NCI-H2196 (cell line): ENCODE measurements at regions not wholly inside any gene's neighbourhood (a gene's known extent, or its start where the extent isn't known, plus 50 kb on each side); places are given as distances from the start of the nearest gene placed in this dataset.
"Not testable (repeated sequence)": the region's sequence is repeated elsewhere in the genome, so short reads cannot be mapped to it uniquely, and the experiment has no call there.

Source experiments
- DNase-seq: peaks from one replicate; lab custom pipeline; 2025; ENCODE audit not compliant: unreplicated experiment; lab: John Stamatoyannopoulos, UW

GRCh38 chr3:125645616-125646015 is 50.3 kb upstream of the OSBPL11 start:
- DNase-seq: no peak

GRCh38 chr3:125646581-125646980 is 51.3 kb upstream of the OSBPL11 start:
- DNase-seq: no peak

GRCh38 chr3:125647318-125648014 is 52.2 kb upstream of the OSBPL11 start:
- peak; percentile 83 for DNase-seq

GRCh38 chr3:125651244-125651643 is 55.9 kb upstream of the OSBPL11 start:
- DNase-seq: peak; percentile 18

GRCh38 chr3:125652349-125652748 is 57.1 kb upstream of the OSBPL11 start:
- DNase-seq: no peak

- DNase-seq: no peak
These were observed 59.2 kb upstream of the OSBPL11 start for GRCh38 chr3:125654526-125654925.

- no peak for DNase-seq
These were observed 67.4 kb upstream of the OSBPL11 start for GRCh38 chr3:125662675-125663074.

GRCh38 chr3:125670352-125670751 is 75.1 kb upstream of the OSBPL11 start:
- DNase-seq: no peak

GRCh38 chr3:125670945-125671344 is 75.6 kb upstream of the OSBPL11 start:
- DNase-seq: no peak

- DNase-seq: no peak
These were observed 76.4 kb upstream of the OSBPL11 start for GRCh38 chr3:125671461-125672243.

- no peak for DNase-seq
These were observed 80.5 kb upstream of the OSBPL11 start for GRCh38 chr3:125675791-125676190.

GRCh38 chr3:125679258-125679657 is 84.0 kb upstream of the OSBPL11 start:
- no peak for DNase-seq

- DNase-seq: no peak
These were observed 85.8 kb upstream of the OSBPL11 start for GRCh38 chr3:125681146-125681545.

GRCh38 chr3:125681906-125682305 is 86.6 kb upstream of the OSBPL11 start:
- not testable (repeated sequence) for DNase-seq

- not testable (repeated sequence) for DNase-seq
These were observed 87.3 kb upstream of the OSBPL11 start for GRCh38 chr3:125682610-125683009.

GRCh38 chr3:125683067-125683829 is 88.0 kb upstream of the OSBPL11 start:
- DNase-seq: peak; percentile 56

- DNase-seq: peak; percentile 58
These were observed 88.9 kb upstream of the OSBPL11 start for GRCh38 chr3:125684199-125684598.

GRCh38 chr3:125685741-125686140 is 90.4 kb upstream of the OSBPL11 start:
- not testable (repeated sequence) for DNase-seq

- no peak for DNase-seq
These were observed 97.1 kb upstream of the OSBPL11 start for GRCh38 chr3:125692361-125692760.

GRCh38 chr3:125693887-125694286 is 98.6 kb upstream of the OSBPL11 start:
- DNase-seq: no peak

- peak; percentile 46 for DNase-seq
These were observed 99.5 kb upstream of the OSBPL11 start for GRCh38 chr3:125694761-125695294.
